GM21390 (cell line): ENCODE measurements at regions not wholly inside any gene's neighbourhood (a gene's known extent, or its start where the extent isn't known, plus 50 kb on each side); places are given as distances from the start of the nearest gene placed in this dataset.

ENCODE experiments used
- ATAC-seq: cut with Tn5 transposase; IDR thresholded peaks from one replicate; pipeline ENCODE4 v1.9.1; 2021; ENCODE audit not compliant: unreplicated experiment

GRCh38 chr17:79296243-79296642 lies 221.6 kb downstream of the ENGASE start:
- ATAC-seq, result no peak

DNA sequence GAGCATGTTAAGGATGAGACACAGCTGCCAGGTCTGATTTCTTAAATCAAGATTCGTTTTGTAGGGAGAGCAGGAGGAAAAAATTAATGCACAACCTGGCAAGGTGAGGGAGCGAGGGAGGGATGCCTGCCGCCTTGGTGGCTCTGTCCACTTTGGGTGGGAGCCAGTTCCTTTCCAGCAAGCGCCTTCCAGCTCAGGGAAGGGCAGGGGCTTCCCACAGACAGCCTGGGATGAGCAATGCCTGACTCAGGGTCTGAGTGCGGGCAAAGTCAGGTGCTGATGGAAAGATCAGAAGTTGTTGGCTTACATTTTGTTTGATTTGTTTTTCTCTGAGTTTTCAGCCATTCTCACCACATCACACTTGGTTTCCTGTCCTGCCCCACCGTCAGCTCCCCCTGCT lies 220.7 kb downstream of the ENGASE start:
- no peak for ATAC-seq

GRCh38 chr17:79294459-79295071 lies 219.9 kb downstream of the ENGASE start:
- ATAC-seq, result no peak

GRCh38 chr17:79292501-79292900 lies 217.9 kb downstream of the ENGASE start:
- ATAC-seq, result no peak

GRCh38 chr17:79291391-79291790 lies 216.8 kb downstream of the ENGASE start:
- no peak for ATAC-seq

DNA sequence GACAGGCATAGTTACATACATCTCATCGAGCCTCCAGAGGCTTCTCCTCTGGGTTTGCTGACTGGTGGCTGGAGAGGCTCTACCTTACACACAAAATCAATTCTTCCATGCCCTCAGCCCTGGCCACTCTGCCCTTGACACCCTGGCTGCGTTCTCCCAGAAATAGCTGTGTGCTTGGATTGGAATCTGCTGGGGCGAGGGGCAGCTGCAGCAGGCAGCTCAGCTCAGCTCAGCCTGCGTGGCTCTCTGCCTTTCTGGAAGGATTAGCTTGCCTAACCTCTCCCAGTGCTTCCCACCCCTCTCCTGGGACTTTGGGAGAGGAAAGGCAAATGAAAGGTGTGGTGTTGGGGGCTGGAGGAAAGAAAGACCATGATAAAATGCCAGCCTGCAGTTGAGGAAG lies 216.1 kb downstream of the ENGASE start:
- ATAC-seq, result no peak

GRCh38 chr17:79288950-79289349 lies 214.3 kb downstream of the ENGASE start:
- ATAC-seq, result no peak

- no peak for ATAC-seq
Measured at GRCh38 chr17:79286440-79286839, 211.8 kb downstream of the ENGASE start.

- no peak for ATAC-seq
Measured at GRCh38 chr17:79285973-79286372, 211.3 kb downstream of the ENGASE start.

GRCh38 chr17:79282294-79282693 lies 207.7 kb downstream of the ENGASE start:
- no peak for ATAC-seq

GRCh38 chr17:79281803-79282202 lies 207.2 kb downstream of the ENGASE start:
- ATAC-seq, result no peak

DNA sequence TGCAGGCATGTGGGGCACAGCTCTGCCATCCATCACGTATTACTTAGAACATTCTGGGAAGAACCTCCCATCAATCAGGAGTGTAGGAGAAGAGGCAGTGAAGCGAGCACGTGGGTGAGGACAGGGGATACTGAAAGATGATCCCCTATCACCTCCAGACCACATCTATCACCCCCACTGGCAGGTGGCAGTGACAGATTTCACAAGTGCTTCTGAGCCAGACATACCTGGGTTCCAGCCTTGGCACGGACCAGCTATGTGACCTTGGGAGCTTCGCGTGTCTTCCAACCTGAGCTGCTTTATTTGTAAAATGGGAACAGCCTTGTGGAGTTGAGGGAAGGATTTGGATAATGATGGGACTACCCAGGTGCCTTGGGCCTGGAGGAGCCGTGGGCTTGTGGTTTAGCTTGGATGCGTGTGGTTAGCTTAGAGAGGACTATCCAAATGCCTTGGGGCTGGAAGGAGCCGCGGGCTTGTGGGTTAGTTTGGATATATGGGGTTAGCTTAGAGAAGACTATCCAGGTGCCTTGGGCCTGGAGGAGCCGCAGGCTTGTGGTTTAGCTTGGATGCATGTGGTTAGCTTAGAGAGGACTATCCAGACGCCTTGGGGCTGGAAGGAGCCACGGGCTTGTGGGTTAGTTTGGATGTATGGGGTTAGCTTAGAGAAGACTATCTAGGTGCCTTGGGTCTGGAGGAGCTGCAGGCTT lies 206.4 kb downstream of the ENGASE start:
- no peak for ATAC-seq

DNA sequence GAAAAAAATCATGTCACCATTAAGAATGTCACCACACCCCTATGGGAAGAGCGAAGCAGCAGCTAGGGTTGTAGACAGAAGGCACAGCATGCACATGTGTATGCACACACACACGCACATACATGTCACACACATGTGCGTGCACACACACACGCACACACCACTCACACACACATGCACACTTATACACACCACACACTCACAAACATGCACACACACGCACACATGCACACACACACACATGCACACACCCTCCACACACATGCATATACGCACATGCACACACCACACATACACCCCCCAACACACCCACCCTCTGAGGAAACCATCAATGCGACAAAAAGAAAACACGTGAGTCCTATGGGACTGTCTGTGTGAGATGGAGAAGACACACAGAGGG lies 205.4 kb downstream of the ENGASE start:
- ATAC-seq, result no peak

DNA sequence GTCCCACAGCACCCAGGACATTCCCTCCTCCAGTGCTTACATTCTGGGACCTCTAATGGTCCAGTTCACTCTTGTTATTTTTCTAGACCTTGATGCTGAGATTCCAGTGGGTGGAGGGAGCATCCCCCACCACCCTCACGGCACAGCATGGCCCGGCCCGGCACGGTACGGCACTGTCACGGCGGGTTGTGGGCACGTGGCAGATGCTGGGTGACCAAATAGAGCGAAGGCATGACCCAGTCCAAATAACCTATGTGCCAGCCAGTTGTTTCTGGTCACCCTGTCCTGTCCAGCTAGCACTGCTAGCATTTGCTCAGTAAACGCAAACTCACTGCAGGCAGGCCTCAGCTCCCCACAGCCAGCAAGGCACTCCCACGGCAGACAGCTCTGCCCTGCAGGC lies 204.7 kb downstream of the ENGASE start:
- ATAC-seq, result no peak

- ATAC-seq, result no peak
Measured at GRCh38 chr17:79276821-79277220, 202.2 kb downstream of the ENGASE start.

DNA sequence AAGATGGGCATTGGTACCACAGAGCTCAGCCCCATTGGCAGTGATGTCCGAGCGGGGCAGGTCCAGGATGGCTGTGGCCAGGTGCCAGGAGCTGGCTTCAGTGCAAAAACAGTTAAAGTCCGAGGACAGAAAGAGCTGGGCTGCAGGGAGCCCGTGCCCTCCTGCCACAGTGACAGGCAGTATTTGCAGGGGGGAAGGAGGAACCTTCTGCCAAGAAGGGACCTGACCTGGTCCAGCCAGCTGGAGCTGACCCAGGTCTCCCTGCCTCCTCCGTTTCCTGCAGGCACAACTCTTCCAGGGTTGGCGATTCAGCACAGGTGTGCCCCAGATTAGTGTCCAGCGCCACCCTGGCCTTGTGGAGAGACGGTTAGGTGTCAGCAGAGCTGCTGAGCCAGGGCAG lies 199.0 kb downstream of the ENGASE start:
- no peak for ATAC-seq

DNA sequence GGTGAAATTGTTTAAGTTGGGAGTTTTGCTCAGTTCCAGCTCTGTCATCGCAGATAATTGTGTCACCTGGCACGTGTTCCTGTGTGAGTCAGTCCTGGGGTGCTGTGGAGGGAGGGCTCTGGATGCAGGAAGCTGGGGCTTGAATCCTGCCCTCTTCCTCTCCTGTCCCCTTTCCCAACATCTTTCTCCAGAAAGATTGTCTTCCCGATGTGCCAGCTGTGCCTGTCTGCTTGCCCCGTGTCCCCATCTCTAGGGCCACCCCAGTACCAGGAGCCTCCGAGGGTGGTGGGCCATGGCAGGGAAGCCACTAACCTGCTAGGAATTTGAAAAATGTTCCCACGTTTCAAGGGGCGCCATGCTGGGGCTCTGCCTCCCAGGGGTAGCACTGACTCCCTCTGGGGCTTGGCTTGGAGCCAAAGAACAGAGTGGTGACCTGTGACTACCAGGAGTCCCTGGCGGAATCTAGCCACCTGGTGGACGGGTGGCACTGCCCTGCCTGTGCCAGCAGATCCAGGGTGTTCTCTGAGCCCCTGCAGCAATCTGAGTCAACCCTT lies 198.1 kb downstream of the ENGASE start:
- ATAC-seq, result no peak

DNA sequence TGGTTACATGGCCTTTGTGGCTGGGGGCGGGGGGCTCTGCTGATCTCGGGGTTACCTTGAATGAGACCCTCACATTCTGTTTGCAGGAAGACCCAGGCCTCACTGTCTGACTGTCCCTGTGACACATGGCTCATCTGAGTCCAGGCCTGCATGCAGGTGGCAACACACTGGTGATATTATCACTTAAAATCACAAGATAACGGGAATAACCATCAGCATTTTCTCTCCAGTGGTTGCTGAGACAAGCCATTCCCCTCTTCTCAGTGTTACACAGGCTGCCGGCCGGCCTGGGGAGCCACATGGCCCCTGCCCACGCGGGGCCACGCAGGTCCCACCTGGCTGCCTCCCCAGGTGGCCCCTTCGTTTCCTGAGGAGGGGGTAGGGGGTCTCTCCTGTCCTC lies 197.6 kb downstream of the ENGASE start:
- ATAC-seq, result no peak

GRCh38 chr17:79269620-79270019 lies 195.0 kb downstream of the ENGASE start:
- ATAC-seq, result no peak

DNA sequence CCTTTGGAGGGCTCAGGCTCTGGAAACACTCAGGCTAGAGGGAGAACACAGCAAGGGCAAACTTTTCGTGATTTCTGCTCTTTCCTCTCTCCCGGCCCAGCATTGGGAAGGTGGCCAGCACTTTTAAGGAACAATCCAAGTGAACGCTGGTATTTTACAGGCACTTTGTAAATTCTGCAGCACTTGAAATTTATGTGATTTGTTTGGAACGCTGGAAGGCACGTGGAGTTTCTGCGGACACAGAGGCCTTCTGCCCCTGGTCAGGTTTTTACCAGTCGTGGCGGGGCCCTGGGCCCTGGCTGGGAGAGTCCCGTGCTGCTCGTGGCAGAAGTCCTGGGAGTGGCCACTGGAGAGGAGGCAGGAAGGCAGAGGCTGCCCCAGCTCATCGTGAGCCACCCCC lies 188.6 kb downstream of the ENGASE start:
- ATAC-seq, result no peak

- no peak for ATAC-seq
Measured at GRCh38 chr17:79262624-79263023, 188.0 kb downstream of the ENGASE start.

DNA sequence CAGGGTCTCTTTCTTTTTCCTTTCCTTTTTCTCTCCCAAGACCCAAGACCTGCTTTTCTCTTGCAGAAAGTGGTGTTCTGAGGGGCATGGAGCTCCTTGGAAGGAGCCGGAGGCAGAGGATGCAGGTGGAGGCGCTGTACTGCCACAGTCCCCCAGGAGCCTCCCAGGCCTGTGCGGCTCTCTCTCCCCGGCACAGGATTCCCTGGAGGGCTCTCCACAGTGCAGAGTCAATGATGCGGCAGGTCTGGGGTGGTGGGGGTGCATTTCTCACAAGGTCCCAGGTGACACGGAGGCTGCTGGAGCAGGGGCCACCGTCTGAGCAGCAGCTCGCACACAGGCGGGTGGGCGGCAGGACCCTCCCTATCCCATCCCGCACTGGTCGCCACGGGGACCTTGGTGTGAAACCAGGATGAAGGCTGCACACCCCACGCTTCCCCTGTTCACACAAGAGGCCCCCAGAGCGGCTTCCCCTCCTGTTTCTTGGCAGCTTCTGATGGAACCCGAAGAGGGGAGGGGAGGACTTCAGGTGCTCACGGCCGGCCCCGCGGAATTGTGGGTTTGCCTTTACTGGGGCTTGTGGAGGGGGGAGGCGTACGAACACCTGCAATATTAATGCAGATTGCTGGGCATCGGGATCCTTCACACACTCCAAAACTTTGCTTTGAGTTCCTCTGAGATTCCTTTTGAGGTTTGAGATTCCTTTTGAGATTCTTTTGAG lies 186.9 kb downstream of the ENGASE start:
- no peak for ATAC-seq
